ENCODE measurements at regions not wholly inside any gene's neighbourhood (a gene's known extent, or its start where the extent isn't known, plus 50 kb on each side); places are given as distances from the start of the nearest gene placed in this dataset.

GRCh38 chr14:35220027-35220676, 72.0 kb upstream of the PSMA6 start:
- no peaks in the 10 kb centered on the region for H3K9me3 ChIP-seq (replicated peaks; ENCODE audit: control insufficient read depth, insufficient read depth, low read length)
- no peaks in the 10 kb centered on the region for H3K4me1 ChIP-seq (ENCODE audit: control insufficient read depth, insufficient read depth, low read length)
- no peak overlapping the region for H3K27ac ChIP-seq (ENCODE audit: control insufficient read depth, insufficient read depth)
- DNase-seq (ENCODE audit: low read depth, low spot score), result no peak
- intact Hi-C loops (cut with micrococcal nuclease; ENCODE audit: unreplicated experiment) (no loop called here), in situ Hi-C loops (cut with MboI) (no loop called here)
- no peaks in the 10 kb centered on the region for H4K20me1 ChIP-seq (ENCODE audit: control insufficient read depth, insufficient read depth)
- H3K27me3 ChIP-seq (replicated peaks in 1 of 2; ENCODE audit: control insufficient read depth in 2 of 2, insufficient read depth in 2 of 2, low read length in 1 of 2), result no peaks in the 10 kb centered on the region
- H2AFZ ChIP-seq (ENCODE audit: control insufficient read depth, low read depth, low read length), result no peak overlapping the region
- peaks cover 2 to 3% of the 10 kb centered on the region in 2 experiments; a peak in 2 of 4 replicates for H3K36me3 ChIP-seq (ENCODE audit: control insufficient read depth in 2 of 2, insufficient read depth in 2 of 2, low read length in 1 of 2)
- 97% methylated on average over 3 of the region's 3 CpGs for WGBS (ENCODE audit: insufficient coverage, insufficient replicate concordance, low lambda C conversion rate, missing lambda C conversion rate)
- FAIRE-seq, result no peak
- ATAC-seq, result no peak
- TF ChIP-seq BHLHE40 (IDR thresholded peaks at IDR 0.05; ENCODE audit: borderline replicate concordance in 1 of 2, low read depth in 2 of 2, low read length in 1 of 2), result no peak
- no peak for TF ChIP-seq ZNF687 (IDR thresholded peaks at IDR 0.05)
- no peak for TF ChIP-seq E2F8 (IDR thresholded peaks at IDR 0.05; ENCODE audit: low read depth, partially characterized antibody)
- no peak for TF ChIP-seq MTA3 (IDR thresholded peaks at IDR 0.05; ENCODE audit: borderline replicate concordance, low read length)
- TF ChIP-seq TCF7 (IDR thresholded peaks at IDR 0.05; ENCODE audit: borderline replicate concordance), result no peak
- no peak for TF ChIP-seq POLR2AphosphoS5 (IDR thresholded peaks at IDR 0.05; ENCODE audit: low read length)
- no peaks in the 10 kb centered on the region for H3K79me2 ChIP-seq (ENCODE audit: control insufficient read depth, insufficient read depth, low read length)
- ChIA-PET RAD21 (ENCODE audit: unreplicated experiment) (interaction anchor here (1.3 kb wide), 1 partner anchor 80 kb away, joined by 4 read pairs; no protein-coding TSS in a partner anchor), POLR2A (interaction anchor here (1.4 kb wide), 1 partner anchor 185 kb away, joined by 3 read pairs; the partner anchor contains the start of gene NFKBIA), SMC1A (ENCODE audit: uncharacterized antibody, unreplicated experiment) (interaction anchor here (0.7 to 2.7 kb wide), 3 partner anchors 11 to 185 kb away, joined by 3 to 9 read pairs (median 3); partner anchors contain the start of gene NFKBIA), CTCF (interaction anchor here (1.1 kb wide), 1 partner anchor 196 kb away, joined by 4 read pairs; no protein-coding TSS in a partner anchor)
- no peak overlapping the region for H3K9ac ChIP-seq (ENCODE audit: control insufficient read depth, insufficient read depth, low read length)
- no TSS peak for BruUV-seq (replicated peaks)
- no peak overlapping the region for H3K4me3 ChIP-seq
- H3K4me2 ChIP-seq (ENCODE audit: control insufficient read depth, insufficient read depth), result no peak overlapping the region

Measured in GM12878 (cell line).